Caco-2 (cell line): ENCODE measurements at regions not wholly inside any gene's neighbourhood (a gene's known extent, or its start where the extent isn't known, plus 50 kb on each side); places are given as distances from the start of the nearest gene placed in this dataset.

Experiments
- BruUV-seq: library from RNA; stranded (reverse); fragments of 400-500 nt; replicated peaks from 2 replicates; lab custom pipeline; 2021; lab: Mats Ljungman, UMichigan
- CTCF ChIA-PET: fragments of 300-600 bp; sonication (Branson Sonifier 250); formaldehyde crosslinking; loops from one replicate; lab custom pipeline; 2022; ENCODE audit warnings: antibody characterized with exemption; lab: Charles Lee
- POLR2A ChIA-PET: fragments of 300-600 bp; sonication (Branson Sonifier 250); formaldehyde crosslinking; loops from one replicate; lab custom pipeline; 2022; ENCODE audit warnings: antibody characterized with exemption; lab: Charles Lee
- DNase-seq, 2 experiments: peaks; one replicate each; pipeline versions ENCODE4 v3.0.0 to v3.0.0-alpha.2; 2020 to 2022
- H3K27me3 ChIP-seq: replicated peaks from 2 replicates; pipeline ENCODE4 v1.6.0; 2011; ENCODE audit warnings: low read length; ENCODE audit not compliant: control insufficient read depth, insufficient read depth
- H3K36me3 ChIP-seq: 2 replicates; pipeline ENCODE4 v1.5.1; 2011; ENCODE audit warnings: low read length; ENCODE audit not compliant: control insufficient read depth, insufficient read depth
- H3K4me1 ChIP-seq: fragments of 250-450 bp; sonication (Bioruptor Pico); 2 replicates; pipeline ENCODE4 v1.5.1; 2020; ENCODE audit warnings: mild to moderate bottlenecking
- H3K4me3 ChIP-seq: 2 replicates; pipeline ENCODE4 v1.5.1; 2011; ENCODE audit warnings: low read depth, mild to moderate bottlenecking, control low read depth, low read length
- H3K9me3 ChIP-seq: fragments of 250-450 bp; sonication (Bioruptor Pico); 2 replicates; pipeline ENCODE4 v1.5.1; 2020; ENCODE audit warnings: mild to moderate bottlenecking, moderate library complexity
- H3K27ac Mint-ChIP-seq: one replicate; pipeline ENCODE4 v1.8.0; 2022; ENCODE audit warnings: mixed read lengths; ENCODE audit not compliant: unreplicated experiment
- H3K27me3 Mint-ChIP-seq: one replicate; pipeline ENCODE4 v1.8.0; 2022; ENCODE audit warnings: mixed read lengths; ENCODE audit not compliant: insufficient read depth, unreplicated experiment
- H3K36me3 Mint-ChIP-seq: one replicate; pipeline ENCODE4 v1.8.0; 2022; ENCODE audit warnings: mild to moderate bottlenecking, mixed read lengths; ENCODE audit not compliant: insufficient read depth, unreplicated experiment
- H3K4me1 Mint-ChIP-seq: one replicate; pipeline ENCODE4 v1.8.0; 2022; ENCODE audit warnings: low read depth, mixed read lengths; ENCODE audit not compliant: unreplicated experiment
- H3K4me3 Mint-ChIP-seq: one replicate; pipeline ENCODE4 v1.8.0; 2022; ENCODE audit warnings: mild to moderate bottlenecking, moderate library complexity, mixed read lengths; ENCODE audit not compliant: unreplicated experiment
- H3K9me3 Mint-ChIP-seq: one replicate; pipeline ENCODE4 v1.8.0; 2022; ENCODE audit warnings: mixed read lengths; ENCODE audit not compliant: unreplicated experiment
- CTCF ChIP-seq, 2 experiments: fragments of 200-600 bp in 1 of 2; IDR thresholded peaks; 1 replicate in 1 of 2; 2 replicates in 1 of 2; pipeline versions ENCODE4 v1.5.1 to v1.8.0; 2011 to 2022; ENCODE audit warnings: antibody characterized with exemption in 1 of 2, control low read depth in 1 of 2, inconsistent platforms in 1 of 2, low read depth in 1 of 2, low read length in 1 of 2, mild to moderate bottlenecking in 1 of 2, moderate library complexity in 1 of 2; ENCODE audit not compliant: insufficient read depth in 1 of 2, severe bottlenecking in 1 of 2, unreplicated experiment in 1 of 2
- intact Hi-C: fragments of 100-400 bp; cut with micrococcal nuclease; formaldehyde crosslinking; loops from one replicate; pipeline ENCODE4 v1.10.0; 2022; ENCODE audit not compliant: unreplicated experiment

- no TSS peak for BruUV-seq
- intact Hi-C loops = no loop called here
- POLR2A ChIA-PET = no interaction called here
- H3K27me3 ChIP-seq = no peaks in the 10 kb centered on the region
- Mint-ChIP-seq H3K36me3 (no peaks in the 10 kb centered on the region), H3K9me3 (no peaks in the 10 kb centered on the region), H3K4me3 (no peak overlapping the region), H3K27ac (no peak overlapping the region), H3K27me3 (no peaks in the 10 kb centered on the region), H3K4me1 (no peaks in the 10 kb centered on the region)
- no peaks in the 10 kb centered on the region for H3K36me3 ChIP-seq
- no peak for DNase-seq
- no peak overlapping the region for H3K4me3 ChIP-seq
- CTCF ChIA-PET = no interaction called here
- TF ChIP-seq CTCF (IDR thresholded peaks at IDR 0.05; ENCODE audit: insufficient read depth in 1 of 2, low read depth in 1 of 2, low read length in 1 of 2, severe bottlenecking in 1 of 2, unreplicated experiment in 1 of 2) = no peak
- H3K4me1 ChIP-seq = no peaks in the 10 kb centered on the region
- no peaks in the 10 kb centered on the region; the same call in 1 of the 2 replicates for H3K9me3 ChIP-seq
Measured at GRCh38 chr17:70373369-70373768, 204.0 kb downstream of the KCNJ2 start.

- Mint-ChIP-seq H3K4me1 (no peaks in the 10 kb centered on the region), H3K27ac (no peak overlapping the region), H3K36me3 (no peaks in the 10 kb centered on the region), H3K4me3 (no peak overlapping the region), H3K27me3 (no peaks in the 10 kb centered on the region), H3K9me3 (no peaks in the 10 kb centered on the region)
- ChIA-PET POLR2A (no interaction called here), CTCF (no interaction called here)
- DNase-seq = no peak
- TF ChIP-seq CTCF (IDR thresholded peaks at IDR 0.05; ENCODE audit: insufficient read depth in 1 of 2, low read depth in 1 of 2, low read length in 1 of 2, severe bottlenecking in 1 of 2, unreplicated experiment in 1 of 2) = no peak
- Histone ChIP-seq H3K36me3 (no peaks in the 10 kb centered on the region), H3K4me1 (no peaks in the 10 kb centered on the region), H3K9me3 (no peaks in the 10 kb centered on the region; the same call in 1 of the 2 replicates), H3K27me3 (no peaks in the 10 kb centered on the region), H3K4me3 (no peak overlapping the region)
- intact Hi-C loops = no loop called here
- no TSS peak for BruUV-seq
Measured at GRCh38 chr17:70374496-70374895, 205.2 kb downstream of the KCNJ2 start.

GRCh38 chr17:70375406-70375805 is 206.1 kb downstream of the KCNJ2 start:
- intact Hi-C loops = no loop called here
- Histone ChIP-seq H3K4me3 (no peak overlapping the region), H3K4me1 (no peaks in the 10 kb centered on the region), H3K9me3 (no peaks in the 10 kb centered on the region; the same call in 1 of the 2 replicates), H3K27me3 (no peaks in the 10 kb centered on the region), H3K36me3 (no peaks in the 10 kb centered on the region)
- no peak for DNase-seq
- ChIA-PET CTCF (no interaction called here), POLR2A (no interaction called here)
- no peak overlapping the region for H3K27ac Mint-ChIP-seq
- no peaks in the 10 kb centered on the region for H3K4me1 Mint-ChIP-seq
- no peak for TF ChIP-seq CTCF (IDR thresholded peaks at IDR 0.05; ENCODE audit: insufficient read depth in 1 of 2, low read depth in 1 of 2, low read length in 1 of 2, severe bottlenecking in 1 of 2, unreplicated experiment in 1 of 2)
- no TSS peak for BruUV-seq
- no peaks in the 10 kb centered on the region for H3K36me3 Mint-ChIP-seq
- no peaks in the 10 kb centered on the region for H3K9me3 Mint-ChIP-seq
- H3K4me3 Mint-ChIP-seq = no peak overlapping the region
- H3K27me3 Mint-ChIP-seq = no peaks in the 10 kb centered on the region
